HL-60 (cell line): ENCODE measurements at regions not wholly inside any gene's neighbourhood (a gene's known extent, or its start where the extent isn't known, plus 50 kb on each side); places are given as distances from the start of the nearest gene placed in this dataset.

ENCODE experiments used
- DNase-seq, 2 experiments: peaks; one replicate each; pipeline ENCODE4 v3.0.0-alpha.2; 2010 to 2020; ENCODE audit warnings: low read depth in 1 of 2, low spot score in 1 of 2
- H3K27ac ChIP-seq: fragments of 250-450 bp; sonication (Bioruptor Pico); replicated peaks from 2 replicates; pipeline ENCODE4 v1.5.1; 2020; ENCODE audit warnings: mild to moderate bottlenecking, moderate library complexity
- H3K27me3 ChIP-seq: fragments of 250-450 bp; sonication (Bioruptor Pico); 2 replicates; pipeline ENCODE4 v1.5.1; 2021; ENCODE audit warnings: mild to moderate bottlenecking, moderate library complexity; ENCODE audit not compliant: insufficient read depth, poor library complexity, severe bottlenecking
- H3K4me3 ChIP-seq: replicated peaks from 2 replicates; pipeline ENCODE4 v1.5.1; 2011; ENCODE audit warnings: mild to moderate bottlenecking, control low read depth, low read length; ENCODE audit not compliant: insufficient read depth
- CTCF ChIP-seq: IDR thresholded peaks from one replicate; pipeline ENCODE4 v1.5.1; 2011; ENCODE audit warnings: low read length, control low read depth, inconsistent platforms; ENCODE audit not compliant: insufficient read depth
- GABPA ChIP-seq: IDR thresholded peaks from 2 replicates; pipeline ENCODE4 v1.6.1; 2012; ENCODE audit warnings: low read depth
- POLR2AphosphoS5 ChIP-seq: IDR thresholded peaks from 2 replicates; pipeline ENCODE4 v1.6.1; 2012; ENCODE audit warnings: low read depth
- REST ChIP-seq: IDR thresholded peaks from 2 replicates; pipeline ENCODE4 v1.6.1; 2012; ENCODE audit warnings: low read depth; ENCODE audit not compliant: insufficient replicate concordance
- SPI1 ChIP-seq: IDR thresholded peaks from 2 replicates; pipeline ENCODE4 v1.6.1; 2012; ENCODE audit warnings: low read depth, mild to moderate bottlenecking, borderline replicate concordance

- Histone ChIP-seq H3K27ac (no peak overlapping the region), H3K4me3 (no peak overlapping the region), H3K27me3 (no peaks in the 10 kb centered on the region)
- no peak for TF ChIP-seq REST
- TF ChIP-seq SPI1 = no peak
- no peak for TF ChIP-seq CTCF
- TF ChIP-seq GABPA = no peak
- no peak for TF ChIP-seq POLR2AphosphoS5
- DNase-seq = no peak
Measured at GRCh38 chr4:33381816-33382215, 2661.6 kb downstream of the PCDH7 start.

- TF ChIP-seq REST = no peak
- no peak for TF ChIP-seq GABPA
- no peak for TF ChIP-seq CTCF
- no peak for TF ChIP-seq SPI1
- TF ChIP-seq POLR2AphosphoS5 = no peak
- DNase-seq = no peak
- no peaks in the 10 kb centered on the region for H3K27me3 ChIP-seq
- H3K4me3 ChIP-seq = no peak overlapping the region
- no peak overlapping the region for H3K27ac ChIP-seq
Measured at GRCh38 chr4:33386764-33387163, 2666.6 kb downstream of the PCDH7 start.

GRCh38 chr4:33390976-33391375 is 2670.8 kb downstream of the PCDH7 start:
- no peak for DNase-seq

More at GRCh38 chr4:33390976-33391375, 2670.8 kb downstream of the PCDH7 start:
- TF ChIP-seq CTCF (no peak), SPI1 (no peak), POLR2AphosphoS5 (no peak), GABPA (no peak), REST (no peak)
- Histone ChIP-seq H3K27ac (no peak overlapping the region), H3K4me3 (no peak overlapping the region), H3K27me3 (no peaks in the 10 kb centered on the region)
